DOHH2 (cell line): ENCODE measurements at regions not wholly inside any gene's neighbourhood (a gene's known extent, or its start where the extent isn't known, plus 50 kb on each side); places are given as distances from the start of the nearest gene placed in this dataset.

Source experiments
- CTCF ChIP-seq: fragments of 200-600 bp; sonication (generic); IDR thresholded peaks from one replicate; pipeline ENCODE4 v1.5.1; 2014; ENCODE audit warnings: antibody characterized with exemption, mild to moderate bottlenecking, low read depth, low read length; ENCODE audit not compliant: poor library complexity, severe bottlenecking
- EZH2phosphoT487 ChIP-seq: fragments of 200-600 bp; sonication (generic); IDR thresholded peaks from 2 replicates; pipeline ENCODE4 v1.6.1; 2017; ENCODE audit warnings: borderline replicate concordance, mild to moderate bottlenecking, antibody characterized with exemption, low read length, moderate library complexity, mixed read lengths

DNA sequence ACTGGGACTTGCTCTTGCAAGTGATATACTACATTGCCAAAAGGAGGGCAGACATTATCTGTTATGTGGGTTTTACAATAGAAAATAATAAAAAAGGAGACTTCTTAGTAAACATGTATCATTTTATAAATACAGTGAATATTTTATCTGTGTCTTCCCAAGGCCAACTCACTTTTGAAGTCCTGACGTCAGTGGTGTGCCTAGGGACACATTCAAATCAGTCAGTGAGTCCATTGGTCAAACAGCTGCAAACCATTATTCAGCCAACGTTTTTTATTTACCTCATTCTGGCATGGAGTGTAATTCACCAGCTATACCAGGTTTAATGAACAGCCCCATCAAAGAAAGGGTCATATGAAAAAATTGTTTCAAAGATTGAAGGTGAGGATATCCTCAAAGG is 263.7 kb downstream of the IPMK start:
- TF ChIP-seq CTCF (no peak), EZH2phosphoT487 (no peak)
